ENCODE measurements at regions not wholly inside any gene's neighbourhood (a gene's known extent, or its start where the extent isn't known, plus 50 kb on each side); places are given as distances from the start of the nearest gene placed in this dataset.

DNA sequence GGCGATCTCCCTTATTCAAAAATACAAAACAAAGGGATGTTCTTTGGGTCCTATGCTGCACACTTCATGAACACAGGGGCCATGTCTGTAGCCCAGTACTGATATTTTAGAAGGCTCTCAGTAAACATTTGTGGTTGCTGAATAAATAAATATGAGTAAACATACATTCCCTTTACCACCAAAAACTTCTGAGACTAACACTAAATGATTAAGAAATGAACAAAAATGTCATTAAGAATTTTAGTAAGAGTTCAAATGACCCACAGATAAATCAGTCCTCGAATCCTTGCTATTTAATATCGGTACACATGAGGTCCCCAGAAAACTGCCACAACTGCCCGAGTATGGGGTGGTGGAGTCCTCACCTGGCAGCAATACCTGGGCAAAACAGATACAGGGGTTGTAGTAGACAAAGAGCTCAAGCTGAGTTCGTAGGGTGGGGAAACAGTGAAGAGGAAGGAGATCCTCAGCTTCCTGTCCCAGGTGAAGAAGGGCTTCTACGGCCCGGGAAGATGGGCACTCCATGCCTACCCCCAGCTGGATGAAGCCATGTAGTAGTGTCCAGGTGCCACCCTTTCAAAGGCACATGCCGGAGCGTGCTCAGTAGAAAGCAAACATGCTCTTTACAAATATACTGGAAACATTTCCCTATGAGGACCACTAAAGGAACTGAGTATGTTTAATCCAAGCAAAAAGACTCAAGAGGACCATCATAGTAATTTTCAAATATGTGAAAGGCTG is 72.6 kb upstream of the ARHGAP29 start:
- TF ChIP-seq ZC3H10 (CRISPR knock-in tag; IDR thresholded peaks at IDR 0.05) (no peak), TOX (CRISPR knock-in tag; IDR thresholded peaks at IDR 0.05; ENCODE audit: borderline replicate concordance) (no peak), TCF4 (CRISPR knock-in tag; IDR thresholded peaks at IDR 0.05; ENCODE audit: borderline replicate concordance) (no peak), CSDC2 (CRISPR knock-in tag; IDR thresholded peaks at IDR 0.05) (no peak), ZFP3 (CRISPR knock-in tag; IDR thresholded peaks at IDR 0.05) (no peak), ZFP30 (CRISPR knock-in tag; IDR thresholded peaks at IDR 0.05) (no peak), ZNF8 (CRISPR knock-in tag; IDR thresholded peaks at IDR 0.05) (no peak), ISL1 (CRISPR knock-in tag; IDR thresholded peaks at IDR 0.05) (no peak), ZNF565 (CRISPR knock-in tag; conservative IDR thresholded peaks at IDR 0.05; ENCODE audit: low read depth) (no peak), RARB (CRISPR knock-in tag; IDR thresholded peaks at IDR 0.05) (no peak), BACH2 (CRISPR knock-in tag; IDR thresholded peaks at IDR 0.05; ENCODE audit: borderline replicate concordance) (no peak)
- TF ChIP-seq, protein P1, sequence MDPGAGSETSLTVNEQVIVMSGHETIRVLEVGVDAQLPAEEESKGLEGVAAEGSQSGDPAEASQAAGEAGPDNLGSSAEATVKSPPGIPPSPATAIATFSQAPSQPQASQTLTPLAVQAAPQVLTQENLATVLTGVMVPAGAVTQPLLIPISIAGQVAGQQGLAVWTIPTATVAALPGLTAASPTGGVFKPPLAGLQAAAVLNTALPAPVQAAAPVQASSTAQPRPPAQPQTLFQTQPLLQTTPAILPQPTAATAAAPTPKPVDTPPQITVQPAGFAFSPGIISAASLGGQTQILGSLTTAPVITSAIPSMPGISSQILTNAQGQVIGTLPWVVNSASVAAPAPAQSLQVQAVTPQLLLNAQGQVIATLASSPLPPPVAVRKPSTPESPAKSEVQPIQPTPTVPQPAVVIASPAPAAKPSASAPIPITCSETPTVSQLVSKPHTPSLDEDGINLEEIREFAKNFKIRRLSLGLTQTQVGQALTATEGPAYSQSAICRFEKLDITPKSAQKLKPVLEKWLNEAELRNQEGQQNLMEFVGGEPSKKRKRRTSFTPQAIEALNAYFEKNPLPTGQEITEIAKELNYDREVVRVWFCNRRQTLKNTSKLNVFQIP (CRISPR knock-in tag; IDR thresholded peaks at IDR 0.05; ENCODE audit: borderline replicate concordance, low read depth) = no peak
- TF ChIP-seq, protein P2, sequence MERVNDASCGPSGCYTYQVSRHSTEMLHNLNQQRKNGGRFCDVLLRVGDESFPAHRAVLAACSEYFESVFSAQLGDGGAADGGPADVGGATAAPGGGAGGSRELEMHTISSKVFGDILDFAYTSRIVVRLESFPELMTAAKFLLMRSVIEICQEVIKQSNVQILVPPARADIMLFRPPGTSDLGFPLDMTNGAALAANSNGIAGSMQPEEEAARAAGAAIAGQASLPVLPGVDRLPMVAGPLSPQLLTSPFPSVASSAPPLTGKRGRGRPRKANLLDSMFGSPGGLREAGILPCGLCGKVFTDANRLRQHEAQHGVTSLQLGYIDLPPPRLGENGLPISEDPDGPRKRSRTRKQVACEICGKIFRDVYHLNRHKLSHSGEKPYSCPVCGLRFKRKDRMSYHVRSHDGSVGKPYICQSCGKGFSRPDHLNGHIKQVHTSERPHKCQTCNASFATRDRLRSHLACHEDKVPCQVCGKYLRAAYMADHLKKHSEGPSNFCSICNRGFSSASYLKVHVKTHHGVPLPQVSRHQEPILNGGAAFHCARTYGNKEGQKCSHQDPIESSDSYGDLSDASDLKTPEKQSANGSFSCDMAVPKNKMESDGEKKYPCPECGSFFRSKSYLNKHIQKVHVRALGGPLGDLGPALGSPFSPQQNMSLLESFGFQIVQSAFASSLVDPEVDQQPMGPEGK (CRISPR knock-in tag; IDR thresholded peaks at IDR 0.05; ENCODE audit: borderline replicate concordance) = no peak
- ATAC-seq = no peak

DNA sequence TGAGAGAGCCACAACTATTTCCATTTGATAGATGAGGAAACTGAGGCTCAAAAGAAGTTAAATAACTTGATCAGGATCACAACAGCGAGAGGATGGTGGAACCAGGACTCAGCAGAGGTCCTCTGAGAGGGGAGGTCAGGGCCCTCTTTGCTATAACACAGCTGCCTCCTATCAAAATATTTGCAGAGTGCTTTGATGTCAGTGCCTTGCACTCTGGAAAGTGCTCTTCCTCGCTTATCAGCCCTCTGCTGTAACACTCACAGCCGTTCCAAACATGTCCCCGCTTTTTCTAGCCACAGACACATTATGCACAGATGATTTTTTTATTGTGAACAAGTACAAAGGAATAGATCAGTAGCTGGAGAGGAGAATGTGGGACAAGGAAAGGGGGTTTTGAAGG is 71.8 kb upstream of the ARHGAP29 start:
- no peak for ATAC-seq
- TF ChIP-seq TOX (CRISPR knock-in tag; IDR thresholded peaks at IDR 0.05; ENCODE audit: borderline replicate concordance) (no peak), ZC3H10 (CRISPR knock-in tag; IDR thresholded peaks at IDR 0.05) (no peak), ZFP30 (CRISPR knock-in tag; IDR thresholded peaks at IDR 0.05) (no peak), SNAI2 (CRISPR knock-in tag; IDR thresholded peaks at IDR 0.05) (no peak), RARB (CRISPR knock-in tag; IDR thresholded peaks at IDR 0.05) (no peak), GLIS3 (CRISPR knock-in tag; IDR thresholded peaks at IDR 0.05) (no peak), ARNTL (CRISPR knock-in tag; IDR thresholded peaks at IDR 0.05; ENCODE audit: borderline replicate concordance, low read depth) (no peak), TCF4 (CRISPR knock-in tag; IDR thresholded peaks at IDR 0.05; ENCODE audit: borderline replicate concordance) (no peak), ISL1 (CRISPR knock-in tag; IDR thresholded peaks at IDR 0.05) (no peak), BACH2 (CRISPR knock-in tag; IDR thresholded peaks at IDR 0.05; ENCODE audit: borderline replicate concordance) (no peak), OSR1 (CRISPR knock-in tag; IDR thresholded peaks at IDR 0.05) (no peak)
- TF ChIP-seq, protein P3, sequence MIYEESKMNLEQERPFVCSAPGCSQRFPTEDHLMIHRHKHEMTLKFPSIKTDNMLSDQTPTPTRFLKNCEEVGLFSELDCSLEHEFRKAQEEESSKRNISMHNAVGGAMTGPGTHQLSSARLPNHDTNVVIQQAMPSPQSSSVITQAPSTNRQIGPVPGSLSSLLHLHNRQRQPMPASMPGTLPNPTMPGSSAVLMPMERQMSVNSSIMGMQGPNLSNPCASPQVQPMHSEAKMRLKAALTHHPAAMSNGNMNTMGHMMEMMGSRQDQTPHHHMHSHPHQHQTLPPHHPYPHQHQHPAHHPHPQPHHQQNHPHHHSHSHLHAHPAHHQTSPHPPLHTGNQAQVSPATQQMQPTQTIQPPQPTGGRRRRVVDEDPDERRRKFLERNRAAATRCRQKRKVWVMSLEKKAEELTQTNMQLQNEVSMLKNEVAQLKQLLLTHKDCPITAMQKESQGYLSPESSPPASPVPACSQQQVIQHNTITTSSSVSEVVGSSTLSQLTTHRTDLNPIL (CRISPR knock-in tag; IDR thresholded peaks at IDR 0.05; ENCODE audit: low read depth) = no peak
- TF ChIP-seq, protein P1 (CRISPR knock-in tag; IDR thresholded peaks at IDR 0.05; ENCODE audit: borderline replicate concordance, low read depth) = no peak

DNA sequence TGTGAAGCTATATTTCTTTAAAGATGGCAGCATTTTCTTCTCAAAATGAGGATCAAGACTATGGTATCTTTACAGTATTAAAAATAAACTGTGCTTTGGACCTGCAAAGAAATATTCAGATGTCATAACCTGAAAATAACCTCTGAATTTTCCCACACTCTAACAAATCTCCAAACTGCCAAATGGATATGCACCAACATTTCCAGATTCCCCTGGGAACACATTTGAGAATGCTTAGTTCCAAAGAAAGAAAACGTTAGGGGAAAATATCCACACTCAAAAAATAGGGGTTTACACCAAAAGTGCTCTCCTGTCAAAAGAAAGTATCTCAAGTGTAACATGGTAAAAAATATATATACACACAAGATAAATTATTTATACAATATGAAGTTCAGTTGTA is 69.1 kb upstream of the ARHGAP29 start:
- no peak for ATAC-seq
- TF ChIP-seq ZNF8 (CRISPR knock-in tag; IDR thresholded peaks at IDR 0.05) = no peak
- no peak for TF ChIP-seq ZC3H10 (CRISPR knock-in tag; IDR thresholded peaks at IDR 0.05)
- TF ChIP-seq ARNTL (CRISPR knock-in tag; IDR thresholded peaks at IDR 0.05; ENCODE audit: borderline replicate concordance, low read depth) = no peak
- TF ChIP-seq ZNF70 (CRISPR knock-in tag; IDR thresholded peaks at IDR 0.05) = no peak
- TF ChIP-seq, protein P1 (CRISPR knock-in tag; IDR thresholded peaks at IDR 0.05; ENCODE audit: borderline replicate concordance, low read depth) = no peak
- TF ChIP-seq CSDC2 (CRISPR knock-in tag; IDR thresholded peaks at IDR 0.05) = no peak
- TF ChIP-seq, protein P2 (CRISPR knock-in tag; IDR thresholded peaks at IDR 0.05; ENCODE audit: borderline replicate concordance) = no peak
- no peak for TF ChIP-seq ISL1 (CRISPR knock-in tag; IDR thresholded peaks at IDR 0.05)
- TF ChIP-seq ZFP30 (CRISPR knock-in tag; IDR thresholded peaks at IDR 0.05) = no peak
- no peak for TF ChIP-seq TCF4 (CRISPR knock-in tag; IDR thresholded peaks at IDR 0.05; ENCODE audit: borderline replicate concordance)
- TF ChIP-seq, protein P4, sequence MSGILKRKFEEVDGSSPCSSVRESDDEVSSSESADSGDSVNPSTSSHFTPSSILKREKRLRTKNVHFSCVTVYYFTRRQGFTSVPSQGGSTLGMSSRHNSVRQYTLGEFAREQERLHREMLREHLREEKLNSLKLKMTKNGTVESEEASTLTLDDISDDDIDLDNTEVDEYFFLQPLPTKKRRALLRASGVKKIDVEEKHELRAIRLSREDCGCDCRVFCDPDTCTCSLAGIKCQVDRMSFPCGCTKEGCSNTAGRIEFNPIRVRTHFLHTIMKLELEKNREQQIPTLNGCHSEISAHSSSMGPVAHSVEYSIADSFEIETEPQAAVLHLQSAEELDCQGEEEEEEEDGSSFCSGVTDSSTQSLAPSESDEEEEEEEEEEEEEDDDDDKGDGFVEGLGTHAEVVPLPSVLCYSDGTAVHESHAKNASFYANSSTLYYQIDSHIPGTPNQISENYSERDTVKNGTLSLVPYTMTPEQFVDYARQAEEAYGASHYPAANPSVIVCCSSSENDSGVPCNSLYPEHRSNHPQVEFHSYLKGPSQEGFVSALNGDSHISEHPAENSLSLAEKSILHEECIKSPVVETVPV (CRISPR knock-in tag; IDR thresholded peaks at IDR 0.05) = no peak
- no peak for TF ChIP-seq ESRRG (CRISPR knock-in tag; IDR thresholded peaks at IDR 0.05)
- TF ChIP-seq TOX (CRISPR knock-in tag; IDR thresholded peaks at IDR 0.05; ENCODE audit: borderline replicate concordance) = no peak
- no peak for TF ChIP-seq SNAI2 (CRISPR knock-in tag; IDR thresholded peaks at IDR 0.05)
- TF ChIP-seq, protein P3 (CRISPR knock-in tag; IDR thresholded peaks at IDR 0.05; ENCODE audit: low read depth) = no peak
- no peak for TF ChIP-seq ZFP3 (CRISPR knock-in tag; IDR thresholded peaks at IDR 0.05)
- TF ChIP-seq PPARA (CRISPR knock-in tag; IDR thresholded peaks at IDR 0.05; ENCODE audit: borderline replicate concordance) = no peak

Measured in SK-N-SH treated with all-trans-retinoic acid at 6 μM for 48 hours (cell line).